ENCODE measurements at regions not wholly inside any gene's neighbourhood (a gene's known extent, or its start where the extent isn't known, plus 50 kb on each side); places are given as distances from the start of the nearest gene placed in this dataset.

- TF ChIP-seq CTCF (IDR thresholded peaks at IDR 0.05) (no peak), POLR2A (IDR thresholded peaks at IDR 0.05) (no peak)
These were observed 651.9 kb downstream of the DTWD2 start for GRCh38 chr5:118336468-118336867.

Measured in Peyer's patch (tissue), 4 donors.